IPS-15b (cell line): ENCODE measurements at regions not wholly inside any gene's neighbourhood (a gene's known extent, or its start where the extent isn't known, plus 50 kb on each side); places are given as distances from the start of the nearest gene placed in this dataset.

Experiments
- H3K27me3 ChIP-seq: one replicate; pipeline ENCODE4 v1.6.1; 2013; ENCODE audit warnings: low read length; ENCODE audit not compliant: control insufficient read depth, insufficient read depth
- H3K36me3 ChIP-seq: one replicate; pipeline ENCODE4 v1.6.1; 2013; ENCODE audit warnings: low read length; ENCODE audit not compliant: control insufficient read depth, insufficient read depth
- H3K4me1 ChIP-seq: one replicate; pipeline ENCODE4 v1.6.1; 2013; ENCODE audit warnings: mild to moderate bottlenecking, low read length; ENCODE audit not compliant: control insufficient read depth, insufficient read depth
- H3K4me3 ChIP-seq: one replicate; pipeline ENCODE4 v1.5.1; 2013; ENCODE audit warnings: low read depth, low read length
- H3K9ac ChIP-seq: one replicate; pipeline ENCODE4 v1.6.1; 2013; ENCODE audit warnings: low read depth, mild to moderate bottlenecking, low read length
- H3K9me3 ChIP-seq: one replicate; pipeline ENCODE4 v1.6.1; 2013; ENCODE audit warnings: mild to moderate bottlenecking, low read length; ENCODE audit not compliant: control insufficient read depth, insufficient read depth

GRCh38 chr19:29275266-29275665 lies 62.3 kb upstream of the UQCRFS1 start:
- H3K27me3 ChIP-seq: no peaks in the 10 kb centered on the region
- H3K9me3 ChIP-seq: no peaks in the 10 kb centered on the region
- H3K4me3 ChIP-seq: no peak overlapping the region
- no peaks in the 10 kb centered on the region for H3K36me3 ChIP-seq
- H3K4me1 ChIP-seq: no peaks in the 10 kb centered on the region
- H3K9ac ChIP-seq: no peak overlapping the region

GRCh38 chr19:29277102-29277501 lies 64.2 kb upstream of the UQCRFS1 start:
- no peaks in the 10 kb centered on the region for H3K4me1 ChIP-seq

DNA sequence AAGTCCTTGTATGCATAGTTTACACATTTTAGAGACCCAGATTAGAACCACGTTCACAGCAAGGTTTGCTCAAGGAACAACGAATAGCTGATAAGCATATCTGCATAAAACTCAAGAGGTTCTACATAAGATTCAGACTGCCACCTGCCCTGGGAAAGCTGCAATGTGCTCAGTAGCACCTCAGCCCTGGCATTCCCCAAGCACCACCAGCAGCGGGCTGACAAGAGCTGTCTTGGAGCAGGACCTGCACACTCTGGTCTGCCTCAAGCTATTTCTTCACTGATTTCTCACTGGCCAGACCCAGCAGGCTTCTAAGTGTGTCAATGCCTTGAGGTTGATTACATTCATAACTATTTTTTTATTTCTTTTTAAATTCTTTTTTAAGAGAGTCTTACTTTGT lies 65.8 kb upstream of the UQCRFS1 start:
- no peaks in the 10 kb centered on the region for H3K36me3 ChIP-seq
- no peaks in the 10 kb centered on the region for H3K27me3 ChIP-seq
- H3K9me3 ChIP-seq: no peaks in the 10 kb centered on the region
- H3K9ac ChIP-seq: no peak overlapping the region
- H3K4me3 ChIP-seq: no peak overlapping the region
- no peaks in the 10 kb centered on the region for H3K4me1 ChIP-seq

More at GRCh38 chr19:29277102-29277501, 64.2 kb upstream of the UQCRFS1 start:
- H3K36me3 ChIP-seq: no peaks in the 10 kb centered on the region
- peak overlapping the region; percentile 26 for H3K4me3 ChIP-seq
- no peaks in the 10 kb centered on the region for H3K27me3 ChIP-seq
- no peak overlapping the region for H3K9ac ChIP-seq
- no peaks in the 10 kb centered on the region for H3K9me3 ChIP-seq

DNA sequence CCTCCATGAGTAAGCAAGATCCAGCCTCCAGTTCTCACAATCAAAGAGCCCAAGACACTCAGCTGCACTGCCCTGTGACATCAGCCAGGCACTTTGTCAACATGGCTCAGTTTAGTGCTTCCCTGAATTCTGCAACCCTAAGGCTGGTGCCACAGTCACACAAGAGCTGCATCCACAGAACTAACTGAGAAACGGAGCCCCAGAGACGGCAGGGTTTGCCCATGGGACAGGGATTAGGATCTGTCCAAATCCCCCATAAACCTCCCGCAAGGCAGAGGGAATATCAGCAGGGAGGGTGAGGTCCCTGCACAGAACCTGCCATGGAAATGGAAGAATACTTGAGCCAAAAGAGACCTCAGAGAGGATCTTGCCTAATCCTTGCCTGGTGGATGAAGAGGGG lies 70.4 kb upstream of the UQCRFS1 start:
- no peak overlapping the region for H3K9ac ChIP-seq
- no peaks in the 10 kb centered on the region for H3K27me3 ChIP-seq
- peaks cover 3% of the 10 kb centered on the region for H3K4me1 ChIP-seq
- no peak overlapping the region for H3K4me3 ChIP-seq
- no peaks in the 10 kb centered on the region for H3K36me3 ChIP-seq
- no peaks in the 10 kb centered on the region for H3K9me3 ChIP-seq

- H3K4me1 ChIP-seq: peaks cover 3% of the 10 kb centered on the region
- no peak overlapping the region for H3K9ac ChIP-seq
- no peaks in the 10 kb centered on the region for H3K27me3 ChIP-seq
- no peaks in the 10 kb centered on the region for H3K36me3 ChIP-seq
- no peaks in the 10 kb centered on the region for H3K9me3 ChIP-seq
- no peak overlapping the region for H3K4me3 ChIP-seq
Measured at GRCh38 chr19:29285187-29285687, 72.3 kb upstream of the UQCRFS1 start.

DNA sequence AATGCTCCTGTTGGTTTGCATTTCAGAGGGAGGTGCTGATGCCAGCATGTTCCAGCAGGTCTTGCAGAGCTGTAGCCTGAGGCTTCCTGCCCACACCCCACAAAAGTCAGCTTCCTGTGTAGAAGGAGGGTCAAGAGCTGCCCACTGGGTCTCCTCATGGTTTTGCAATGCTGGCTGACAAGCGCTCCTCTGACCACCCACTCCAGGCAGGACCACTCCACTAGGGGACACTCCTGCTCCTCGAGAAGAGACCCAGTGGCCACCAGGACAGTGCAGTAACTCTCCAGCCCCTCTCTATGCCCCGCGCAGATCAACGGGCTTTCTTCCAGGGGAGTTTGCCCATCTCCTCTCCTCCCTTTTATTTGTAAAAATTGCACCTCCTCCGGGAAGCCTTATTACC lies 72.9 kb upstream of the UQCRFS1 start:
- H3K9ac ChIP-seq: no peak overlapping the region
- peaks cover 3% of the 10 kb centered on the region for H3K4me1 ChIP-seq
- no peaks in the 10 kb centered on the region for H3K36me3 ChIP-seq
- no peaks in the 10 kb centered on the region for H3K9me3 ChIP-seq
- no peaks in the 10 kb centered on the region for H3K27me3 ChIP-seq
- H3K4me3 ChIP-seq: no peak overlapping the region

DNA sequence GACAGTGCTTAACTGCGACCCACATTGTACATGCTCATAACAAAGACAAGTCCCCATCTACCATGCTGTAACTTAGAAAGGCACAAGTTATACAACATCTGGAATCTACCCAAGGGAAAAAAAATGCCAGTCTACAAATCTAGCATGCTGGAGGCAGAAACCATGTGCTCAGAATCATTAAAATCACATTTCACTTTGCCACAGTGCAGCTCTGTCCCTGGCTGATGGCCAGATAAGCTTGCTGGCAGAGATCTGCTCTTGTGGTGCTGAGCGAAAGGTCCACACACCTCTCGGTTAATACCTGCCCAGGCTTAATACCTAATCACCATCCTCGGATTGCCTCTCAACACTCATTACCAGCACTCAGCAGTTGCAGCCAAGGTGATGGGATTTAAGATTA lies 74.1 kb upstream of the UQCRFS1 start:
- Histone ChIP-seq H3K9ac (no peak overlapping the region), H3K4me3 (no peak overlapping the region), H3K4me1 (peaks cover 3% of the 10 kb centered on the region), H3K9me3 (no peaks in the 10 kb centered on the region), H3K27me3 (no peaks in the 10 kb centered on the region), H3K36me3 (no peaks in the 10 kb centered on the region)

GRCh38 chr19:29288256-29288655 lies 75.3 kb upstream of the UQCRFS1 start:
- no peaks in the 10 kb centered on the region for H3K36me3 ChIP-seq
- no peaks in the 10 kb centered on the region for H3K27me3 ChIP-seq
- H3K9ac ChIP-seq: no peak overlapping the region
- no peaks in the 10 kb centered on the region for H3K9me3 ChIP-seq
- H3K4me3 ChIP-seq: no peak overlapping the region
- peaks cover 3% of the 10 kb centered on the region for H3K4me1 ChIP-seq

DNA sequence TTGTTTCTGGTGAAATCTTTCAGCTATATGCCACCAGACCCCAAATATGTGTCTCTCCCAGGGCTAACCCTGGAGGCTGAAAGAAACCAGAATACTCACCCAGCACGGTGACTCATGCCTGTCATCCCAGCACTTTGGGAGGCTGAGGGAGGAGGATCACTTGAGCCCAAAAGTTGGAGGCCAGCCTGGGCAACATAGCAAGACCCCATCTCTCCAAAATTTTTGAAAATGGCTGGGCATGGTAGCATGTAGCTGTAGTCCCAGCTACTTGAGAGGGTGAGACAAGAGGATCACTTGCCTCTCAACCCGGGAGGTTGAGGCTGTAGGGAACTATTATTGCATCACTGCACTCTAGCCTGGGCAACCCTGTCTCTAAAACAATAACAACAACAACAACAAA lies 76.1 kb upstream of the UQCRFS1 start:
- Histone ChIP-seq H3K9me3 (no peaks in the 10 kb centered on the region), H3K4me3 (no peak overlapping the region), H3K9ac (no peak overlapping the region), H3K27me3 (no peaks in the 10 kb centered on the region), H3K4me1 (peaks cover 3% of the 10 kb centered on the region), H3K36me3 (no peaks in the 10 kb centered on the region)

GRCh38 chr19:29290853-29291252 lies 77.9 kb upstream of the UQCRFS1 start:
- Histone ChIP-seq H3K9me3 (no peaks in the 10 kb centered on the region), H3K4me1 (no peaks in the 10 kb centered on the region)

GRCh38 chr19:29292153-29292552 lies 79.2 kb upstream of the UQCRFS1 start:
- no peaks in the 10 kb centered on the region for H3K27me3 ChIP-seq
- no peaks in the 10 kb centered on the region for H3K4me1 ChIP-seq
- H3K9me3 ChIP-seq: no peaks in the 10 kb centered on the region
- no peaks in the 10 kb centered on the region for H3K36me3 ChIP-seq
- H3K4me3 ChIP-seq: no peak overlapping the region
- no peak overlapping the region for H3K9ac ChIP-seq

More at GRCh38 chr19:29290853-29291252, 77.9 kb upstream of the UQCRFS1 start:
- no peaks in the 10 kb centered on the region for H3K27me3 ChIP-seq
- H3K36me3 ChIP-seq: no peaks in the 10 kb centered on the region
- no peak overlapping the region for H3K4me3 ChIP-seq
- H3K9ac ChIP-seq: no peak overlapping the region

- Histone ChIP-seq H3K9ac (no peak overlapping the region), H3K36me3 (no peaks in the 10 kb centered on the region), H3K4me1 (no peaks in the 10 kb centered on the region), H3K9me3 (no peaks in the 10 kb centered on the region), H3K27me3 (no peaks in the 10 kb centered on the region), H3K4me3 (no peak overlapping the region)
Measured at GRCh38 chr19:29292562-29292961, 79.6 kb upstream of the UQCRFS1 start.
